H1 (cell line): ENCODE measurements at regions not wholly inside any gene's neighbourhood (a gene's known extent, or its start where the extent isn't known, plus 50 kb on each side); places are given as distances from the start of the nearest gene placed in this dataset.

Experiments
- CTCF ChIA-PET: fragments of 300-600 bp; sonication (Branson Sonifier 250); formaldehyde crosslinking; loops from one replicate; lab custom pipeline; 2021; ENCODE audit not compliant: partially characterized antibody; lab: Charles Lee
- POLR2A ChIA-PET: fragments of 300-600 bp; sonication (Branson Sonifier 250); formaldehyde crosslinking; loops from one replicate; lab custom pipeline; 2021; ENCODE audit warnings: inconsistent platforms; ENCODE audit not compliant: partially characterized antibody; lab: Charles Lee
- DNase-seq, 2 experiments: peaks; one replicate each; pipeline versions ENCODE4 v3.0.0 to v3.0.0-alpha.2; 2010 to 2022; ENCODE audit warnings: low spot score in 2 of 2, low read depth in 1 of 2, mixed read lengths in 1 of 2
- FAIRE-seq: peaks from 2 replicates; lab custom pipeline; 2011; peaks lifted over from hg19 to GRCh38; lab: Jason Lieb, UNC
- H2AFZ ChIP-seq: 2 replicates; pipeline ENCODE4 v1.8.1; 2012; ENCODE audit warnings: low read length, inconsistent platforms
- H2AK5ac ChIP-seq: 2 replicates; pipeline ENCODE4 v1.6.1; 2013; ENCODE audit warnings: low read depth, low read length
- H2BK120ac ChIP-seq: replicated peaks from 2 replicates; pipeline ENCODE3; 2013; ENCODE audit warnings: low read depth, low read length, inconsistent platforms
- H2BK12ac ChIP-seq: 2 replicates; pipeline ENCODE4 v1.6.1; 2013; ENCODE audit warnings: low read depth, low read length
- H2BK15ac ChIP-seq: 2 replicates; pipeline ENCODE4 v1.6.1; 2013; ENCODE audit warnings: low read length
- H2BK20ac ChIP-seq: 2 replicates; pipeline ENCODE4 v1.6.1; 2013; ENCODE audit warnings: low read length
- H2BK5ac ChIP-seq: 2 replicates; pipeline ENCODE4 v1.6.1; 2013; ENCODE audit warnings: low read depth, low read length
- H3K14ac ChIP-seq: 2 replicates; pipeline ENCODE4 v1.6.1; 2013; ENCODE audit warnings: inconsistent platforms; ENCODE audit not compliant: insufficient read length
- H3K18ac ChIP-seq: 2 replicates; pipeline ENCODE4 v1.6.1; 2013; ENCODE audit warnings: low read length; ENCODE audit errors: extremely low read depth
- H3K23ac ChIP-seq: 2 replicates; pipeline ENCODE4 v1.6.1; 2013; ENCODE audit warnings: inconsistent platforms; ENCODE audit not compliant: insufficient read length
- H3K23me2 ChIP-seq: 2 replicates; pipeline ENCODE4 v1.6.1; 2013; ENCODE audit warnings: low read depth, low read length
- H3K27ac ChIP-seq: 2 replicates; pipeline ENCODE4 v1.6.1; 2011; ENCODE audit warnings: low read depth, low read length, inconsistent platforms
- H3K27me3 ChIP-seq, 4 experiments: replicated peaks in 1 of 4; 1 replicate in 1 of 4; 2 replicates in 3 of 4; pipeline versions ENCODE4 v1.6.1 to v1.8.1; 2011 to 2013; ENCODE audit warnings: low read length in 3 of 4, mild to moderate bottlenecking in 3 of 4, inconsistent platforms in 2 of 4, mixed read lengths in 2 of 4, moderate library complexity in 1 of 4; ENCODE audit not compliant: control insufficient read depth in 3 of 4, insufficient read depth in 3 of 4; ENCODE audit errors: extremely low read depth in 1 of 4
- H3K36me3 ChIP-seq, 4 experiments: 2 replicates each; pipeline versions ENCODE4 v1.6.1 to v1.8.1; 2011 to 2013; ENCODE audit warnings: mild to moderate bottlenecking in 4 of 4, low read length in 3 of 4, moderate library complexity in 2 of 4, control low read depth in 1 of 4, inconsistent platforms in 1 of 4; ENCODE audit not compliant: insufficient read depth in 4 of 4, control insufficient read depth in 2 of 4
- H3K4ac ChIP-seq: replicated peaks from 2 replicates; pipeline ENCODE3; 2013; ENCODE audit warnings: low read length, low read depth, mixed read lengths, inconsistent platforms; ENCODE audit not compliant: insufficient read length
- H3K4me1 ChIP-seq, 4 experiments: replicated peaks in 1 of 4; 1 replicate in 1 of 4; 2 replicates in 3 of 4; pipeline versions ENCODE4 v1.6.1 to v1.8.1; 2011 to 2013; ENCODE audit warnings: low read length in 3 of 4, inconsistent platforms in 2 of 4, mixed read lengths in 1 of 4; ENCODE audit not compliant: insufficient read depth in 4 of 4, control insufficient read depth in 3 of 4
- H3K4me2 ChIP-seq, 2 experiments: 2 replicates each; pipeline versions ENCODE4 v1.6.1 to v1.8.1; 2011 to 2013; ENCODE audit warnings: low read depth in 2 of 2, low read length in 2 of 2, control low read depth in 1 of 2, inconsistent platforms in 1 of 2, mild to moderate bottlenecking in 1 of 2; ENCODE audit not compliant: insufficient read depth in 1 of 2
- H3K4me3 ChIP-seq, 4 experiments: fragments of 200-600, 300-600 bp in 1 of 4; sonication (generic), shearing (Covaris generic), sonication (Bioruptor Twin) in 1 of 4; 2 replicates each; pipeline versions ENCODE4 v1.5.1 to v1.8.1; 2011 to 2016; ENCODE audit warnings: low read length in 4 of 4, low read depth in 3 of 4, control low read depth in 2 of 4, inconsistent platforms in 2 of 4, mild to moderate bottlenecking in 2 of 4, mixed read lengths in 1 of 4, moderate library complexity in 1 of 4; ENCODE audit not compliant: insufficient read depth in 2 of 4; ENCODE audit errors: extremely low read depth in 1 of 4
- H3K56ac ChIP-seq: replicated peaks from 2 replicates; pipeline ENCODE3; 2013; ENCODE audit warnings: low read depth, mild to moderate bottlenecking, mixed read lengths, low read length, inconsistent platforms; ENCODE audit not compliant: insufficient read length
- H3K79me1 ChIP-seq: 2 replicates; pipeline ENCODE4 v1.6.1; 2013; ENCODE audit warnings: low read depth, low read length, control low read depth
- H3K79me2 ChIP-seq, 2 experiments: 2 replicates each; pipeline versions ENCODE4 v1.6.1 to v1.8.1; 2012 to 2013; ENCODE audit warnings: low read length in 2 of 2, mild to moderate bottlenecking in 2 of 2, inconsistent platforms in 1 of 2; ENCODE audit not compliant: insufficient read depth in 2 of 2, control insufficient read depth in 1 of 2
- H3K9ac ChIP-seq, 4 experiments: replicated peaks in 1 of 4; 1 replicate in 1 of 4; 2 replicates in 3 of 4; pipeline versions ENCODE4 v1.6.1 to v1.8.1; 2011 to 2013; ENCODE audit warnings: low read depth in 3 of 4, low read length in 3 of 4, control low read depth in 2 of 4, mild to moderate bottlenecking in 2 of 4, moderate library complexity in 2 of 4, inconsistent platforms in 1 of 4; ENCODE audit errors: extremely low read depth in 1 of 4
- H3K9me3 ChIP-seq, 2 experiments: 2 replicates each; pipeline versions ENCODE4 v1.6.1 to v1.8.1; 2012 to 2013; ENCODE audit warnings: mild to moderate bottlenecking in 2 of 2, moderate library complexity in 2 of 2, control low read depth in 1 of 2, inconsistent platforms in 1 of 2, low read depth in 1 of 2, low read length in 1 of 2, mixed read lengths in 1 of 2; ENCODE audit not compliant: insufficient read depth in 2 of 2
- H4K20me1 ChIP-seq, 2 experiments: replicated peaks in 1 of 2; 2 replicates each; pipeline versions ENCODE3 to v1.8.1; 2011 to 2013; ENCODE audit warnings: inconsistent platforms in 2 of 2, low read length in 2 of 2, mild to moderate bottlenecking in 1 of 2; ENCODE audit not compliant: insufficient read depth in 2 of 2, control insufficient read depth in 1 of 2
- H4K5ac ChIP-seq: 2 replicates; pipeline ENCODE4 v1.6.1; 2013; ENCODE audit warnings: low read length, low read depth, mixed read lengths, inconsistent platforms; ENCODE audit not compliant: insufficient read length
- H4K8ac ChIP-seq: 2 replicates; pipeline ENCODE4 v1.8.0; 2013; ENCODE audit warnings: mild to moderate bottlenecking, moderate library complexity, low read length, inconsistent platforms; ENCODE audit not compliant: insufficient read depth; ENCODE audit errors: extremely low read depth
- H4K91ac ChIP-seq: replicated peaks from 2 replicates; pipeline ENCODE3; 2013; ENCODE audit warnings: low read length, mixed read lengths, inconsistent platforms; ENCODE audit not compliant: insufficient read length
- BACH1 ChIP-seq: IDR thresholded peaks from 2 replicates; pipeline ENCODE4 v1.6.1; 2012; ENCODE audit warnings: low read length, improper control_type of control experiment
- BRCA1 ChIP-seq: IDR thresholded peaks from 2 replicates; pipeline ENCODE4 v1.6.1; 2012; ENCODE audit warnings: low read depth, low read length, improper control_type of control experiment
- CBX5 ChIP-seq: fragments of 300-800, 300-1000 bp; sonication (generic); IDR thresholded peaks from 2 replicates; pipeline ENCODE4 v1.7.1; 2016; ENCODE audit warnings: antibody characterized with exemption, low read length, low read depth
- CHD2 ChIP-seq: IDR thresholded peaks from 2 replicates; pipeline ENCODE4 v1.6.1; 2012; ENCODE audit warnings: low read length, improper control_type of control experiment
- FOSL1 ChIP-seq: IDR thresholded peaks from 2 replicates; pipeline ENCODE4 v1.6.1; 2011; ENCODE audit warnings: mild to moderate bottlenecking, low read depth, low read length, moderate library complexity; ENCODE audit not compliant: insufficient read depth
- JUN ChIP-seq: IDR thresholded peaks from 2 replicates; pipeline ENCODE4 v1.6.1; 2011; ENCODE audit warnings: low read depth, mild to moderate bottlenecking, improper control_type of control experiment, low read length
- JUND ChIP-seq: IDR thresholded peaks from 2 replicates; pipeline ENCODE4 v1.6.1; 2011; ENCODE audit warnings: mild to moderate bottlenecking, improper control_type of control experiment, low read length
- RBBP5 ChIP-seq: IDR thresholded peaks from 2 replicates; pipeline ENCODE4 v1.7.1; 2012; ENCODE audit warnings: low read depth, mild to moderate bottlenecking, inconsistent platforms, low read length, moderate library complexity, borderline replicate concordance
- RNF2 ChIP-seq: fragments of 200-900, 300-1000 bp; sonication (generic); IDR thresholded peaks from 2 replicates; pipeline ENCODE4 v1.7.1; 2016; ENCODE audit warnings: borderline replicate concordance, low read depth, mild to moderate bottlenecking, antibody characterized with exemption, low read length; ENCODE audit not compliant: poor library complexity, severe bottlenecking; ENCODE audit errors: missing control alignments
- SP2 ChIP-seq: IDR thresholded peaks from 2 replicates; pipeline ENCODE4 v1.6.1; 2012; ENCODE audit warnings: mild to moderate bottlenecking, low read length, inconsistent platforms
- SP4 ChIP-seq: IDR thresholded peaks from 2 replicates; pipeline ENCODE4 v1.6.1; 2012; ENCODE audit warnings: low read length, inconsistent platforms
- SUZ12 ChIP-seq: fragments of 200-600 bp; sonication (generic); IDR thresholded peaks from 2 replicates; pipeline ENCODE4 v1.6.1; 2012; ENCODE audit warnings: mild to moderate bottlenecking, inconsistent platforms, low read length, moderate library complexity, mixed read lengths
- TEAD4 ChIP-seq: IDR thresholded peaks from 2 replicates; pipeline ENCODE4 v1.6.1; 2012; ENCODE audit warnings: low read depth, low read length, inconsistent platforms, mixed read lengths
- WGBS, 2 experiments: shearing (Covaris generic) in 1 of 2; methylation state at CpG; one replicate each; pipeline versions ENCODE4 v1.1.6 to v1.1.7; 2013 to 2015; ENCODE audit warnings: low lambda C conversion rate in 2 of 2, mixed read lengths in 2 of 2, inconsistent platforms in 1 of 2, low coverage in 1 of 2, missing lambda C conversion rate in 1 of 2; ENCODE audit not compliant: insufficient replicate concordance in 2 of 2, insufficient coverage in 1 of 2, insufficient read length in 1 of 2; ENCODE audit errors: extremely low coverage in 1 of 2, missing lambda C conversion rate in 1 of 2; 5-methylcytosine and 5-hydroxymethylcytosine counted together
- TF ChIP-seq, protein P1 (sequence below), 3 experiments: IDR thresholded peaks; 1 replicate in 2 of 3; 2 replicates in 1 of 3; pipeline versions ENCODE4 v1.5.1 to v1.6.1; 2011; ENCODE audit warnings: low read length in 3 of 3, mild to moderate bottlenecking in 3 of 3, inconsistent platforms in 2 of 3, low read depth in 1 of 3, moderate library complexity in 1 of 3; ENCODE audit not compliant: insufficient read depth in 1 of 3; ENCODE audit errors: control extremely low read depth in 1 of 3

DNA sequence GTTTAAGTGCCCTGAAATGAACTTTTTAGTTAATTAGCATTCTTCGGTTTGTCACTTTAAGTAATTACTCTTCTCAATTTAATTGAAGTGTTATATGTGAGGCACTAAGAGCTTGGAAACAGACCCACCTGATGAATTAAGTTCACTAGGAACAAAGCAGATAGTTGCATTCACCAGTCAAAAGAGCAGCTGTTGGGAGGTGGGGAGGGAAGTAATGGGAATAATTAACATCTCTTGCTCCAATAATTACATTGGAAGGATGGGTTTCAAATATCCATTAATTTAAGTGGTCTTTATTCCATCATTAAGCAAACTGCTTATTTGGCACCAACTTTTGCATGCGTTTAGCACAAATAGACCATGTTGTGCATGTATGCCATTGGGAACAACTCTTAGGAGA, 667.2 kb downstream of the GALC start:
- POLR2A ChIA-PET: no interaction called here
- H3K18ac ChIP-seq: no peak overlapping the region

More for the DNA sequence above, 667.2 kb downstream of the GALC start:
- H3K79me1 ChIP-seq: no peaks in the 10 kb centered on the region
- H3K23me2 ChIP-seq: no peaks in the 10 kb centered on the region
- no peaks in the 10 kb centered on the region for H4K20me1 ChIP-seq
- H3K4me2 ChIP-seq: no peak overlapping the region
- no peak overlapping the region for H2BK20ac ChIP-seq
- no peak overlapping the region for H2BK12ac ChIP-seq
- H3K14ac ChIP-seq: no peak overlapping the region
- no peak overlapping the region for H3K56ac ChIP-seq
- H3K36me3 ChIP-seq: no peaks in the 10 kb centered on the region
- no peak overlapping the region for H2BK120ac ChIP-seq
- H3K27ac ChIP-seq: no peak overlapping the region
- no peak for DNase-seq
- H3K4ac ChIP-seq: no peak overlapping the region
- H3K9ac ChIP-seq: no peak overlapping the region
- TF ChIP-seq, protein P1, sequence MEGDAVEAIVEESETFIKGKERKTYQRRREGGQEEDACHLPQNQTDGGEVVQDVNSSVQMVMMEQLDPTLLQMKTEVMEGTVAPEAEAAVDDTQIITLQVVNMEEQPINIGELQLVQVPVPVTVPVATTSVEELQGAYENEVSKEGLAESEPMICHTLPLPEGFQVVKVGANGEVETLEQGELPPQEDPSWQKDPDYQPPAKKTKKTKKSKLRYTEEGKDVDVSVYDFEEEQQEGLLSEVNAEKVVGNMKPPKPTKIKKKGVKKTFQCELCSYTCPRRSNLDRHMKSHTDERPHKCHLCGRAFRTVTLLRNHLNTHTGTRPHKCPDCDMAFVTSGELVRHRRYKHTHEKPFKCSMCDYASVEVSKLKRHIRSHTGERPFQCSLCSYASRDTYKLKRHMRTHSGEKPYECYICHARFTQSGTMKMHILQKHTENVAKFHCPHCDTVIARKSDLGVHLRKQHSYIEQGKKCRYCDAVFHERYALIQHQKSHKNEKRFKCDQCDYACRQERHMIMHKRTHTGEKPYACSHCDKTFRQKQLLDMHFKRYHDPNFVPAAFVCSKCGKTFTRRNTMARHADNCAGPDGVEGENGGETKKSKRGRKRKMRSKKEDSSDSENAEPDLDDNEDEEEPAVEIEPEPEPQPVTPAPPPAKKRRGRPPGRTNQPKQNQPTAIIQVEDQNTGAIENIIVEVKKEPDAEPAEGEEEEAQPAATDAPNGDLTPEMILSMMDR (IDR thresholded peaks at IDR 0.05; ENCODE audit: control extremely low read depth in 1 of 3, insufficient read depth in 1 of 3, low read depth in 1 of 3, low read length in 3 of 3): no peak
- TF ChIP-seq SUZ12 (no peak), RNF2 (no peak), RBBP5 (no peak), BACH1 (no peak), SP2 (no peak), TEAD4 (no peak), FOSL1 (no peak), JUND (no peak), CBX5 (no peak), JUN (no peak), BRCA1 (no peak), CHD2 (no peak), SP4 (no peak)
- no peak overlapping the region for H4K5ac ChIP-seq
- FAIRE-seq: no peak
- no peaks in the 10 kb centered on the region for H3K27me3 ChIP-seq
- H2AK5ac ChIP-seq: no peak overlapping the region
- H3K4me3 ChIP-seq: no peak overlapping the region
- H3K4me1 ChIP-seq: no peaks in the 10 kb centered on the region
- no peaks in the 10 kb centered on the region for H3K79me2 ChIP-seq
- H4K91ac ChIP-seq: no peak overlapping the region
- no peak overlapping the region for H2BK5ac ChIP-seq
- CTCF ChIA-PET: no interaction called here
- H2BK15ac ChIP-seq: no peak overlapping the region
- WGBS, 2 experiments: 97% methylated on average over 2 of the region's 2 CpGs; no CpG with 5 or more reads in 1 of the 2 experiments
- no peaks in the 10 kb centered on the region for H3K9me3 ChIP-seq
- H3K23ac ChIP-seq: no peak overlapping the region
- H2AFZ ChIP-seq: no peak overlapping the region
- H4K8ac ChIP-seq: no peak overlapping the region
